A673 (cell line): ENCODE measurements at regions not wholly inside any gene's neighbourhood (a gene's known extent, or its start where the extent isn't known, plus 50 kb on each side); places are given as distances from the start of the nearest gene placed in this dataset.
A peak's percentile ranks its signal among the peaks of the same experiment; 100 is the strongest.

ENCODE experiments used
- BruUV-seq: library from RNA; stranded (reverse); fragments of 400-500 nt; replicated peaks from 2 replicates; lab custom pipeline; 2021; lab: Mats Ljungman, UMichigan
- CTCF ChIA-PET: fragments of 300-600 bp; sonication (Branson Sonifier 250); formaldehyde crosslinking; loops from one replicate; lab custom pipeline; 2022; ENCODE audit warnings: antibody characterized with exemption; lab: Charles Lee
- POLR2A ChIA-PET: fragments of 300-600 bp; sonication (Branson Sonifier 250); formaldehyde crosslinking; loops from one replicate; lab custom pipeline; 2022; ENCODE audit warnings: antibody characterized with exemption; ENCODE audit not compliant: low non-redundant PET; lab: Charles Lee
- DNase-seq: peaks from one replicate; pipeline ENCODE4 v3.0.0-alpha.2; 2015; ENCODE audit warnings: low spot score
- H3K27ac ChIP-seq: fragments of 200-600 bp; sonication (generic); 2 replicates; pipeline ENCODE4 v1.5.1; 2016; ENCODE audit warnings: mixed run types, low read depth, mild to moderate bottlenecking, mixed read lengths, antibody characterized with exemption, low read length; ENCODE audit not compliant: poor library complexity, severe bottlenecking
- H3K27me3 ChIP-seq: fragments of 200-600 bp; sonication (generic); replicated peaks from 2 replicates; pipeline ENCODE4 v1.6.1; 2017; ENCODE audit warnings: mixed run types, low read depth, mild to moderate bottlenecking, mixed read lengths, antibody characterized with exemption, low read length; ENCODE audit not compliant: insufficient read depth, poor library complexity
- H3K36me3 ChIP-seq: fragments of 200-600 bp; sonication (generic); 2 replicates; pipeline ENCODE4 v1.6.1; 2016; ENCODE audit warnings: mixed run types, mild to moderate bottlenecking, mixed read lengths, antibody characterized with exemption, low read length; ENCODE audit not compliant: insufficient read depth, poor library complexity, severe bottlenecking
- H3K4me1 ChIP-seq: fragments of 200-600 bp; sonication (generic); 2 replicates; pipeline ENCODE4 v1.6.1; 2017; ENCODE audit warnings: mixed run types, mild to moderate bottlenecking, mixed read lengths, antibody characterized with exemption, low read length; ENCODE audit not compliant: insufficient read depth, poor library complexity, severe bottlenecking
- H3K4me3 ChIP-seq: fragments of 200-600 bp; sonication (generic); 2 replicates; pipeline ENCODE4 v1.5.1; 2016; ENCODE audit warnings: low read depth, mixed run types, mild to moderate bottlenecking, mixed read lengths, low read length; ENCODE audit not compliant: poor library complexity, severe bottlenecking
- H3K9me3 ChIP-seq: fragments of 200-600 bp; sonication (generic); 2 replicates; pipeline ENCODE4 v1.6.1; 2016; ENCODE audit warnings: mixed run types, low read depth, mild to moderate bottlenecking, mixed read lengths, antibody characterized with exemption, low read length; ENCODE audit not compliant: poor library complexity, severe bottlenecking
- CTCF ChIP-seq: fragments of 300-800, 200-600 bp; sonication (generic); conservative IDR thresholded peaks from 2 replicates; pipeline ENCODE4 v1.5.1; 2017; ENCODE audit warnings: low read depth, mild to moderate bottlenecking, antibody characterized with exemption, low read length, moderate library complexity, mixed read lengths
- EZH2 ChIP-seq: fragments of 200-600 bp; sonication (generic); IDR thresholded peaks from 2 replicates; pipeline ENCODE4 v1.6.1; 2017; ENCODE audit warnings: borderline replicate concordance, low read depth, mild to moderate bottlenecking, mixed read lengths, antibody characterized with exemption, low read length; ENCODE audit not compliant: poor library complexity, severe bottlenecking
- intact Hi-C: fragments of 100-400 bp; cut with micrococcal nuclease; formaldehyde crosslinking; loops from one replicate; pipeline ENCODE4 v1.10.0; 2022; ENCODE audit not compliant: unreplicated experiment

GRCh38 chr6:95687839-95688238 lies 110.5 kb downstream of the MANEA start:
- BruUV-seq, result no TSS peak
- Histone ChIP-seq H3K36me3 (no peaks in the 10 kb centered on the region), H3K27me3 (no peaks in the 10 kb centered on the region), H3K27ac (no peak overlapping the region), H3K4me3 (no peak overlapping the region), H3K4me1 (no peaks in the 10 kb centered on the region), H3K9me3 (no peaks in the 10 kb centered on the region)
- ChIA-PET POLR2A (no interaction called here), CTCF (no interaction called here)
- intact Hi-C loops, result no loop called here
- no peak for DNase-seq
- TF ChIP-seq EZH2, result no peak
- no peak for TF ChIP-seq CTCF

- TF ChIP-seq CTCF (no peak), EZH2 (no peak)
- ChIA-PET CTCF (no interaction called here), POLR2A (no interaction called here)
- Histone ChIP-seq H3K36me3 (no peaks in the 10 kb centered on the region), H3K4me3 (no peak overlapping the region), H3K27me3 (no peaks in the 10 kb centered on the region), H3K9me3 (no peaks in the 10 kb centered on the region), H3K27ac (no peak overlapping the region), H3K4me1 (no peaks in the 10 kb centered on the region)
- BruUV-seq, result no TSS peak
- DNase-seq, result no peak
- intact Hi-C loops, result no loop called here
Measured at GRCh38 chr6:95690328-95690727, 113.0 kb downstream of the MANEA start.

- no peaks in the 10 kb centered on the region for H3K27me3 ChIP-seq
- ChIA-PET POLR2A (no interaction called here), CTCF (no interaction called here)
- TF ChIP-seq CTCF, result no peak
- no peak for TF ChIP-seq EZH2
- no TSS peak for BruUV-seq
- intact Hi-C loops, result no loop called here
- H3K9me3 ChIP-seq, result no peaks in the 10 kb centered on the region
- no peaks in the 10 kb centered on the region for H3K36me3 ChIP-seq
- peak; percentile 31 for DNase-seq
- H3K4me1 ChIP-seq, result no peaks in the 10 kb centered on the region
- no peak overlapping the region for H3K27ac ChIP-seq
- no peak overlapping the region for H3K4me3 ChIP-seq
Measured at GRCh38 chr6:95693108-95693507, 115.8 kb downstream of the MANEA start.
